ENCODE measurements at regions not wholly inside any gene's neighbourhood (a gene's known extent, or its start where the extent isn't known, plus 50 kb on each side); places are given as distances from the start of the nearest gene placed in this dataset.
"Not testable (repeated sequence)": the region's sequence is repeated elsewhere in the genome, so short reads cannot be mapped to it uniquely, and the experiment has no call there.

DNA sequence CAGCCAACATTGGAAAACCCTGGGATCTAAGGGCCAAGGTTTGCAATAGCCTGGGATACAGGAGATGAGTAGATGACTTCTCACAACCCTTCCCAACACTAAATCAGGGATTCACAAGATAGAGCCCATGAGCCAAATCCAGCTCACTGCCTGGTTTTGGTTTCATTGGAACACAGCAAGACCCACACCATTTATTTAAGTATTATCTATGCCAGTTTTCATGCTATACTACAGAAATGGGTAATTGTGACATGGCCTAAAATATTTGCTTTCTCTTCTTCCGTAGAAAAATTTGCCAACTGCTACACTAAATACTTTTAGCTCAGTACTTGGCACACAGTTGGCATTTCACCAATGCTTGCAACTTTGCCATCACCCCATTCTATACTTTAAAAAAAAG lies 132.0 kb upstream of the LMCD1 start:
- no peak for DNase-seq

DNA sequence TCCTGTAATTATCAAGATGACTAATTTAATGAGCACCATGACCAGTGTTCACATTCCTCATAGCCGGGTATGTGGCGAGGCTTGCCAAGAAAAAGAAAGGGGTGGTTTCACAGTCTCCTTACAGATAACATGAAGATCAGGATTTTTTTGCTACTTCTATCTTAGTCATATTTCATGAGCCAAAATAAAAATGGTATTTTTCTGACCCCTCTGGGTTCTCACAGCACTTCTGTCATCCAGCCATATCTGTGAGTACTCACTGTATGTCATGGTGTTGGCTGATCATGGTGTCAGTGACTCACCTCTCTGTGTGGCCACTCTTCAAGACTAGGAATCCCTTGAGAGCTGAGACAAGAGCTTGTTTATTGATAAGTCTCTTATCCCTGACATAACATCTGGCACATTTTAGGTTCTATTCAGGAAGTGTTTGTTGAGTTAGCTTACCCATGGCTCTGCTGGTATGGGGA lies 130.5 kb upstream of the LMCD1 start:
- no peak for DNase-seq

DNA sequence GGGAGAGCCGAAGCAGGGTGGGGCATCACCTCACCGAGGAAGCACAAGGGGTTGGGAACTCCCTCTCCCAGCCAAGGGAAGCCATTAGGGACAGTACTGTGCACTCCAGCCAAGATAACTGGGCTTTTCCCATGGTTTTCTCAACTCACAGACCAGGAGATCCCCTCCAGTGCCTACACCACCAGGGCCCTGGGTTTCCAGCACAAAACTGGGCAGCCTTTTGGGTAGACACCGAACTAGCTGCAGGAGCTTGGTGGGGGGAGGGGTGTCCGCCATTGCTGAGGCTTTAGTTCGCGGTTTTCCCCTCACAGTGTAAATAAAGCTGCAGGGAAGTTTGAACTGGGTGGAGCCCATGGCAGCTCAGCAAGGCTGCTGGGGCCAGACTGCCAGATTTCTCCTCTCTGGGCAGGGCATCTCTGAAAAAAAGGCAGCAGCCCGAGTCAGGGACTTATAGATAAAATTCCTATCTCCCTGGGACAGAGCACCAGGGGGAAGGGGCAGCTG lies 129.6 kb upstream of the LMCD1 start:
- DNase-seq, result no peak

DNA sequence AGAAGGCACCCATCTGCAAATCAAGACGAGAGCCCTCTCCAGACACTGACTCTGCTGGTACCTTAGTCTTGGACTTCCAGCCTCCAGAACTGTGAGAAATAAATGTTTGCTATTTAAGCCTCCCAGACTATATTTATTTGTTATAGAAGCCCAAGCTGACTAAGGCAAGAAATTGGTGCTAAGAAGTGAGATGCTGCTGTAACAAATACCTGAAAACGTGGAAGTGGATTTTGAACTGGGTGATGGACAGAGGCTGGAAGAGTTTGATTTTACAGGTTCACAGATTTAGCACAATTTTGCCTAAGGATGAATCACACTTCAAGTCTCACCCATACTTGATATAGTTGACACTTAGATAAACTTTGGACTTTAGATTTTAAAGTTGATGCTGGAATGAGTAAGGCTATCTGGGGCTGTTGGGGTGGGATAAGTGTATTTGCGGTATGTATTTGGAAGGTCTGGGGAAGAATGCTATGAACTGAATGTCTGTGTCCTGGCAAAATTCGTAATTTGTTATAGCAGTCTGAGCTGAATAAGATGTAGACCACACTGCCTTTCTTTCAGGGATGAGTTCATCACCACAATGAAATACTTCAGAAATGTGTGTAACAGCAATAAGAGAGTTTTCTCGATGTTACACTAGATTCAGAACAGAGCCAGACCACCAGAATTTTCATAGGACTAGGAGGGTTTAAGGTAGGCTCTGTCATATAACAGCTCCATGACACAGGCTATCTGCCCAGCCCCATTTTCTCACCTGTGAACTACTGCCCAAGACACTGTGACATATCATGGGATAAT lies 120.5 kb upstream of the LMCD1 start:
- DNase-seq, result no peak

DNA sequence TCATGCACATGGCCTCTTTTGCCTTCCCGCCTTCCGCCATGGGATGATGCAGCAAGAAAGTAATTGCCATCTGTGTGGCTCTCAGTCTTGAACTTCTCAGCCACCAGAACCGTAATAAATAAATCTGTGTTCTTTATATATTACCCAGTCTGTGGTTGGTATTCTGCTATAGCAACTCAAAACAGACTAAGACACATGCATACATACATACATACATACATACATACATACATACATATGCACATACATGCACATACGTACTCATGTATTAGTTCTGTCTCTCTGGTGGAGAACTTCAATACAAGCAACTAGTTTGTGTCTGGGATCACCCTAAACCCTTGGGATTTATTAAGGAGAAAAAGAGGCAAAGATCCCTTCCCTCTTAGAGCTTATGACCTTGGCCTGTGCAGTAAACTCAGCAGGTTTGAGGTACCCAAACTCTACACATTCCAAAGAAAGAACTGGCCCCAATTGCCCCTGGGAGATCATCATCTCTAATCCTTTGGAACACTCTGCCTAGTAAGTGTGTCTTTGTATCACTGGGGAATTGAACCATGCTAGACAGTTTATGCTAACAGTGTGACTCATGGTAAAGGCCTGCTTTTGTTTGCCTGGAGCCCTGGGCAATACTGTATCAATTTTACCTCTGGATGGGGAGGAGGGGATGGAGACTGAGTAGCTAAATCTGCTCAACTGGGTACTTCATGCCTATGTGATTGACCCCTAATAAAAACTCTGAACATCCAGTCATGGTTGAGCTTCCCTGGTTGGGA lies 115.6 kb upstream of the LMCD1 start:
- DNase-seq, result no peak

DNA sequence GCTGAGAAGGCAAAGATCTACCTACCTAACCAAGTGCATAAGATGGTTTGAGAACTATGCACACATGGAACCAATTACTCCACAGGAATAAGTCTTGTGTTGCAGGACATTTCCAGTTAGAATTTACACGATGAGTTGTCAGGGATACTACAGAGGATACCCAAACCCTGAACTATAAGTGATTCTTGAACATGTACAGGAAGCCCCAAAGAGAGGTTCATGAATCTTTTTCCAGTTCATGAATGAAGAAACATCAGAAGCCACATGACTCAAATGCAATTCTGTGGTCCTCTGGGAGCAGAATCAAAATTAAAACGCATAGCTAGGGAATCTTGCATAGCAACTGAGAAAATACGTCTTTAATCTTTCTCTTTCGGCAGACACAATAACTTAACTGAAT lies 114.1 kb upstream of the LMCD1 start:
- no peak for DNase-seq

DNA sequence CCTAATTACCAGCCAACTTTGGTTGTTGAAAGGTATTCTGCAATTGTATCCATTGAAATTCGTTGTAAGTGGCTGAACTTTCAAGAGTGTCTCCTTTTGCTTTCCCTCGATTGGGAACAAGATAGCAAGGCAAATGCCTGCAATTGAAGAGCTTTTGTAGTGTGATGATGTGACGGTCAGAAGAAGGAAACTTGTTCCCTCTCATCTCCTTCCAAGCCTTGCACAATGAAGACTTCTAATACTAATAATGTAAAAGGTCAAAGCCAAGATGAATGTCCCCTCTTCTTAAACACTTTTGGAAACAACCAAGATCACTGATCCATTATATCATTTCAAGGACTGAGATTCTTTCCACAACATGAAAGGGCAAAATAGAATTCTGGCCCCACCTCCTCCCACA lies 101.9 kb upstream of the LMCD1 start:
- no peak for DNase-seq

DNA sequence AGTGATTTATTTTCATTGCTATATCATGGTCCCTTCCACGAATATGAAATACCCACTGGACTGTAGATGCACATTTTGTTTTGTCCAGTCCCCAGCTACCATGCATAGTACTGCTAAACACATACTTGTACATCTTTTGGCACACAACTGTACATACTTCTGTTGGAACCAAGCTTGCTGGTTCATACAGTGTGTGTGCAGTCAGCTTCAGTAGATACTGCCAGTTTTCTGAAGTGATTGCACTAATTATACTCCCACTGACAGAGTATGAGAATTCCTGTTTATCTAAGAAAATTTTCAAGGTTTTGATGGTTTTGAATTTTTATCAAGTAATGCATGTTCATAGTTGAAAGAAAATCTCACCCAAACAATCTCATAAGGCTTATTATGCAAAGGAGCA lies 100.7 kb upstream of the LMCD1 start:
- no peak for DNase-seq

DNA sequence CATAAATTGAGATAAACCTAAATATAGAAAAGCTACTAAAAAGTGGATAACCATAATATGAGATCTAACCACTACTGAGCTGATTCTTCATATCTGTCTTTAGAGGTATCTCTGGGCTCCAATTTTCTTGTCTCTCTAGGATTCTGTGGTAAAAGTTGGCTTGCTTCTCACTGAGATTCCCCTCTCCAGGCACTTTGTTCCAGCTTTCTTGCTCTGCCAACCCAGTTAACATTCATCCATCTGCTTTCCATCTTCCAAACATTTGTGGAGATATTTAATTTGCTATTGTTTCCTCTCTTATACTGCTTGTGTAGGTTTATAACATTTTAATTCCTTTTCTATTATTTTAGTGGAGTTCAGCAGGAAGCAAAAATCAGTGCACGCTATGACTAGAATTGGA lies 97.6 kb upstream of the LMCD1 start:
- DNase-seq, result no peak

DNA sequence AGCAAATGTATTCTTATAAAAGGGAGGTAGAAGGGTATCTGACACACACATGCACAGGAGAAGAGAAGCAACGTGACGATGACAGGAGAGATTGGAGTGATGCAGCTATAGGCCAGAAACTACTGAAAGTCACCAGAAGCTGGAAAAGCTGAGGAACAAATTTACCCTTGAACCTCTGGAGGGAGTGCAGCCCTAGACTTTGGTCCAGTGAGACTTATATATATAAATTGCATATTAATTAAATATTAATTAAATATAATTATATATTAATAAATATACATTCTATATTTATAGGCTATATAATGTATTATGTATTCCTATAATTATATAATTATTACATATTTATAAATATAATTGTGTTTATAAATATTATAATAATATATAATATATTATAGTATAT lies 96.5 kb upstream of the LMCD1 start:
- DNase-seq, result no peak

DNA sequence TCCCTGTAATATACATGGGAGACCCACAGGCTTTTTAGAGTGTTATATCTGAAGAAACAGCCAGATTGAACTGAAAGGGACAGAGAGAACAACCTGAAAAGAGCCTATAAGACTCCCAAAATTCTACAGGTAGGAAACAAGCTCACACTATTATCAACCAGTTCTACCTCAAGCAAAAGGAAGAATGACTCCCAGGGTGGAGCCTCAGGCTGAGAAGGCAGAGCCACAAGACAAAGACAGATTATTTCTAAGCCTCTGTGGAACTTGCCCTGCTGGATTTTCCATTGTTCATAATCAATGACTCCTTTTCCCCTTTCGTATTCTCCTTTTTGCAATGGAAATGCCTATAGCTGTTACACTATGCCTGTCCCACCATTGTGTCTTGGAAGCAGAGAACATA lies 95.1 kb upstream of the LMCD1 start:
- no peak for DNase-seq

DNA sequence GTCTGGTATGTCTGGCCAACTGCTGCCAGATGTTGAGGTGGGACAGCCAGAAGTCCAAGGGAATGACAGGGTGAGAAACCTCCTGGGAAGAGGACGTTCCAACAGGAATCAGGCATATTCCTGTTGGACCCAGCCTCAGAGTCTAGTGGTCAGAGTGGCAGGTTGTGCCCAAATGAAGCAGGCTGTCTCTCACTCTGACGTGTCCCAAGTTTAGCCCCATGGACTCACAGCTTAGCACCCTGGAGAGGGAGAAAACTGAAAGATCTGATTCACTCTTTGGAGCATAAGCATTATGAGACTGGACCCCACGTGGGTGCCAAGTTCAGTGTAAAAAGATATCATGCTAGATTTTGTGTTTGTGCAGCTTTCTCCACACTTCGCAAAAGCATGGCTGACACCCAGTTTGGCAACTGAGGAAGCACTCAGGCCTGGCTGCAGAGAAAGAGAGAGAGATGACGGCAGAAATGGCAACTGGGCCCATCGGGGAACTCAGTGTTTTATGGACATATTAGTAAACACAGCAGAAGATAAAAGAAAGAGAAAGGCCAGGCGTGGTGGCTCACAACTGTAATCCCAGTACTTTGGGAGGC lies 88.2 kb upstream of the LMCD1 start:
- DNase-seq, result no peak

DNA sequence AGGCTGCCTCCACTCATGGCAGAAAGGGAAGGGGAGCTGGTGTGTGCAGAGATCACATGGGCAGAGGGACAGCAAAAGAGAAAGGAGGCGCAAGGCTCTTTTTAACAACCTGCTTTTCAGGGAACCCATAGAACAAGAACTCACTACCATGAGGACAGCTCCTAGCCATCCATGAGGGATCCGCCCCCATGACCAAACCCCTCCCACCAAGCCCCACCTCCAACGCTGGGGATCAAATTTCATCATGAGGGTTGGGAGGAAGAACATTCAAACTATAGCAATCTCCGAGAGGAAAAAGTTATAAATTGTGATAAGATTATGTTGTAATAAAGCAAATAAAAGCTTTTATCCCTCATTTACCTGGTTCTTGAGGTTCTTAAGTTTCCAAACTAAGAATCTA lies 84.7 kb upstream of the LMCD1 start:
- DNase-seq, result no peak

DNA sequence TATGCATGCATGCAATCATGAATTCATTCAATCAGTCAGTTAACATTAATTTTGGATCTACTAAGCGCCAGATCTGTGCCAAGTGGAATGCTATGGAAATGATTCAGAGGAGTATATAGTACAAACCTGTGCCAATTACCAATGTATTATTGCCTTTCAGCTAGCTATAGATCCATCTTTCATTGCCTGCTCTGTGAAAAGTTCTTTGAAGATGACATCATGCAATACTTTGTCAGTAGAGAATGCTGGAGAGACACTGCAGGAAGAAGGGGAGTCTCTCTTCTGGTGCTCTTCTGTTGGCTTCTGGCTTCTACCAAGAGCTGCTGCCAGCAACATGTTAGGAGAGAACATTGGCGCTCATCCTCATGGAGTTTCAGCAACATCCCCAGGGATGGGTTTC lies 81.0 kb upstream of the LMCD1 start:
- DNase-seq, result no peak

DNA sequence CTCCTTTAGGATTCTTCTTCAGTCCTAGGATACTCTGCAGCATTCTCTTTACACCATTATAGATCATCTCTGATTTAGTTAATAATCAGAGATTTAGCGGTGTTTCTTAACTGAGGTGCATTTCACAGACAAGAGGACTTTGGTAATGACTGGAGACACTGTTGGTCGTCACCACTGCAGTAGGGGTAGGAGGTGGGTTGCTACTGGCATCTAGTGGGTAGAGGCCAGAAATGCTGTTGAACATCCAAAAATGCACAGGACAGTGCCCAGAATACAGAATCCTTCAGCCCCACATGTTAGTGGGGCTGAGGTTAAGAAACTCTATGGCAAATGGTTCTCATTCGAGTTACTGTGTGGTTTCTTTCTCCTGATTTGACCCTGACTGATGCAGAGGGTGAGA lies 80.4 kb upstream of the LMCD1 start:
- no peak for DNase-seq

DNA sequence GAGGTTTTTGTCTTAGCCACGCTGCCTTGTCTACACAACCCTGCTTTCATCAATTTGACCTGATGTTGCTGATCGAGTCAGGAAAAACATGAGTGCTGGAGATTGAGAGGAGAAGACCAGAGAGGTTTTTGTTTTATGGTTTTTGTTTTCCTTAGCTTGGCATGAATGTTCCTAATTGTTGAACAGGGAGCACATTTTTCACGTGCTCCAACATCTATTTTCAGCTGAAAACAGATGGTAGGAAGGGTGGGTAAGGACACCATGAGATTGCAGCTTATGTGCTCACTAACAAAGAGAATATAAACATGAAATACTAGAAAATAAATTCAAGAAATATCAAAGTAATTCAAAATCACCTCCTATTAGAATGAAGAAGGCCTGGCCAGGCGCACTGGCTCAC lies 79.9 kb upstream of the LMCD1 start:
- DNase-seq, result no peak

DNA sequence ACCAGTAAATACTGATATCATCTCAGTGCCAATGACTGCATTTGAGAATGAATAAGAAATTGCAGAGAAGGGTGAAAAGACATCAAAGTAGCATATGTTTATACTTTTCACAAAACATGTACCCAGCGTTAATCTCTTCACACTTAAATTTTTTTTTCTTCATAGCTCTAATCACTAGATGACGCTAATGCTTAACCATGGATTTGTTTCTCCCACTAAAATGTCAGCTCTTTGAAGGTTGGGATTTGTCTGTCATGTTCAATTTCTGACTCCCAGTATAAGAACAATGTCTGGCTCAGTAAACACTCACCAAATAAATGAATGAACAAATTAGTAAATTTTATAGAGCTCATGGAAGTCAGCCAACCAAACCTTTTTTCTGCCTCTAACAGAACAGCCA lies 78.3 kb upstream of the LMCD1 start:
- DNase-seq, result no peak

DNA sequence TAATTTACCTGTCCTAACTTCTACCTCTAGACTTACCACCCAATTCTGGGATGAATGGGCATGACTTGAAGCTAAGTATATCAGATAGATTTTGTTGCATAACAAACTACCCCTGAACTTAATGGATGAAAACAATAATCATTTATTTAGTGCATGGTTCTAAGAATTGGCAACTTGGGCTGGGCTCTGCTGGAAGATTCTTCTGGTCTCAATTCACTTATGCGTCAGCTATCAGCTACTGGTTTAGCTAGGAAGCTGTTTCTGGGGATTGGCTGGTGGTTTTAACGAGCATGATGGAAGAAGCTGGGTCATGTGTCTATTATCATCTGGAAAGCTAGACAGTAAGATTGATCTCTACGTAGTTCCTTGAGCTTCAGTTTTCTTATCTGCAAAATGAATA lies 77.3 kb upstream of the LMCD1 start:
- no peak for DNase-seq

DNA sequence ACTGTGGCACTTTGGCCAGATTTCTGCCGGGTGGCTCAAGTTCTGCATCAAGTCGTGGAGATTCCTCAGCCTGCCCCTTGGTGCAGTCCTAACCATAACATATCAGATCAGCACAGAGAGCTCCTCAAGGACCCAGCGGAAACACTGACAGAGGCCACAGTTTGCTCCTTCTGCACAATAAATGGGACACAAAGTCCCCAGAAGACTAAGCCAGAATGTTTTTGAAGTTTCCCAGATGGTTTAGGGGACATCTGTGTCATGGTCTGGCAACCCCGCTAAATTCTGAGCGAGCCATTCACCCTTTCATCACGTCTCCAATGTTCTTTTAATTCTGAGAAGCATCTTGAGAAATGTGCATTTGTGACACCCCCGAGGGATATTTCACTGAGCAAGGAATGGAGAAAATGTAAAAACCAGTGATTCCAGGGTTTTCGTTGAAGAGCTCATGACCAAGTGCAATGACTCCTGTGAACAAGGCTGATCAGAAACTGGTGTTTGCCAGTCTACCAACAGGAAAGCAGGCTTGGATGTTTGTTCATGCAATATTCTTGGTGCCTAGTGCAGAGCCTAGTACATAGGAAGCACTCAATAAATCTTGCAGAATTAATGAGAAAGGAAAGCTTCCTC lies 64.8 kb upstream of the LMCD1 start:
- DNase-seq, result no peak

DNA sequence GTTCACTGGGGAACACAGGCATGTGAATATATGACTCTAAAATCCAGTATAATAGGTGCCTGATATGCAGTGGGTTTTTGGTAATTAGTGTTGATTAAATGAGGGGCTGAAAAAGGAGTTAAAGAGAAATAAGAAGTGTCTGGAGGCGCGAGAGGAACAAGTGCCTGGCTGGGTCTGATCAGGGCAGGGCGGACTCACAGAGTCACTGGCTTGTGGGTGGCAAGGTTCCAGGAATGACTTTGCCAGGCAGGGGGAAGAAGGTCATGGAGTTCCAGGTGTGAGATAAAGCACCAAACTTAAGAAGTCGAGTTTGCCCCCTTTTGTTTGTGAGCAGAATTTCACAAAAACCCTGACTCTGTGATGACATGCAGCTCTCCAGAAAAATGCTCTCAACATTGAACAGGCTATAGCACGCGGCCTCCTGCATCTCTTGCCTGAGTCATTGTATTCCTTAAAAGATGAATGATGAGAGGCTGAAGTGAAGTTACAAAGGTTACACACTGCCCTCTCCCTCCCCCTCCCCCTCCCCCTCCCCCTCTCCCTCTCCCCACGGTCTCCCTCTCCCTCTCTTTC lies 63.0 kb upstream of the LMCD1 start:
- DNase-seq, result no peak

DNA sequence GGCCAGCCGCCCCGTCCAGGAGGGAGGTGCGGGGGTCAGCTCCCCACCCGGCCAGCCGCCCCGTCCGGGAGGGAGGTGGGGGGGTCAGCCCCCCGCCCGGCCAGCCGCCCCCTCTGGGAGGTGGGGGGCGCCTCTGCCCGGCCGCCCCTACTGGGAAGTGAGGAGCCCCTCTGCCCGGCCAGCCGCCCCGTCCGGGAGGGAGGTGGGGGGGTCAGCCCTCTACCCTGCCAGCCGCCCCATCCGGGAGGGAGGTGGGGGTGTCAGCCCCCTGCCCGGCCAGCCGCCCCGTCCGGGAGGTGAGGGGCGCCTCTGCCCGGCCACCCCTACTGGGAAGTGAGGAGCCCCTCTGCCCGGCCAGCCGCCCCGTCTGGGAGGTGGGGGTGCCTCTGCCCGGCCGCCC lies 61.5 kb upstream of the LMCD1 start:
- not testable (repeated sequence) for DNase-seq

DNA sequence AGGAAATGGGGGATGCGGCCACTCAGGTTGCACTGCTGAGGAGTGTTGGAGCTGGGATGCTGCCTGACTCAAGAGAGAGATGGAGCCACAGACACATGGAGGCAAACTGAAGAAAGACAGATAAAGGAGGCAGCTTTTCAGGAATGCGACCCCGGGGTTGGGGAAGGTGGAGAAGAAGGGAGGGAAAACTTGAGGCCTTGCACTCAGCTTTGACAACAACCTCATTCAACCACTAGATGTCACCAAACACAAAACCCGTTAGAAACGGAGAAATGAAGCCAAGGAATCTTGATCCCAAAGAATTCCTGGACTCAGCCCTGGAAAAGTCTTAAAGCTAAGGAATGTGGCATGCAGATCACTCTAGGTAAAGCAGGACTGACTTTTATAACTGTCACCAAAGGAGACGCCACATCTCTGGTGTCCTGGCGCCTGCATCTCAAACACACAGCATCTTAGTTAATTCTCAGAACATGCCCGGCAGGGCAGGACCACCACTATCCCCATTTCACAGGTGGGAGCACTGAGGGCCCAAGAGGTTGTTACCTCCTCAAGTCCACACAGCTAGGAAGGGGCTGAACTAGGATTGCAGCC lies 59.6 kb upstream of the LMCD1 start:
- DNase-seq, result no peak

All from activated CD4-positive, alpha-beta T cell treated with anti-CD3 and anti-CD28 coated beads for 1 hour (primary cell).